KMS-11 (cell line): ENCODE measurements at regions not wholly inside any gene's neighbourhood (a gene's known extent, or its start where the extent isn't known, plus 50 kb on each side); places are given as distances from the start of the nearest gene placed in this dataset.

ENCODE experiments used
- H2AFZ ChIP-seq: fragments of 200-600 bp; sonication (generic); 2 replicates; pipeline ENCODE4 v1.6.1; 2016; ENCODE audit warnings: antibody characterized with exemption, mixed run types, low read depth
- H3K27ac ChIP-seq: fragments of 200-600 bp; sonication (generic); 2 replicates; pipeline ENCODE4 v1.6.1; 2016; ENCODE audit warnings: mild to moderate bottlenecking, mixed run types
- H3K27me3 ChIP-seq: fragments of 200-600 bp; sonication (generic); 2 replicates; pipeline ENCODE4 v1.6.1; 2017; ENCODE audit warnings: mild to moderate bottlenecking, low read depth, mixed run types, moderate library complexity; ENCODE audit not compliant: insufficient read depth
- H3K36me3 ChIP-seq: fragments of 200-600 bp; sonication (generic); 2 replicates; pipeline ENCODE4 v1.6.1; 2017; ENCODE audit warnings: mild to moderate bottlenecking, mixed run types; ENCODE audit not compliant: insufficient read depth
- H3K4me1 ChIP-seq: fragments of 200-600 bp; sonication (generic); 2 replicates; pipeline ENCODE4 v1.6.1; 2016; ENCODE audit warnings: mild to moderate bottlenecking, low read depth, mixed run types; ENCODE audit not compliant: poor library complexity, severe bottlenecking
- H3K4me2 ChIP-seq: fragments of 200-600 bp; sonication (generic); 2 replicates; pipeline ENCODE4 v1.7.0; 2016; ENCODE audit warnings: mild to moderate bottlenecking, mixed run types
- H3K4me3 ChIP-seq: fragments of 200-600 bp; sonication (generic); IDR thresholded peaks from 2 replicates; pipeline ENCODE4 v1.6.1; 2017; ENCODE audit warnings: low read depth, low read length, mixed read lengths; ENCODE audit not compliant: insufficient read depth
- H3K79me2 ChIP-seq: fragments of 200-600 bp; sonication (generic); 2 replicates; pipeline ENCODE4 v1.6.1; 2016; ENCODE audit warnings: low read depth, mixed run types; ENCODE audit not compliant: insufficient read depth
- H3K9ac ChIP-seq: fragments of 200-600 bp; sonication (generic); 2 replicates; pipeline ENCODE4 v1.6.1; 2016; ENCODE audit warnings: mild to moderate bottlenecking, mixed run types
- H4K20me1 ChIP-seq: fragments of 200-600 bp; sonication (generic); 2 replicates; pipeline ENCODE4 v1.6.1; 2016; ENCODE audit warnings: mild to moderate bottlenecking, mixed run types; ENCODE audit not compliant: insufficient read depth
- CTCF ChIP-seq: fragments of 200-600 bp; sonication (generic); conservative IDR thresholded peaks from 2 replicates; pipeline ENCODE4 v1.6.1; 2017; ENCODE audit warnings: low read depth, mild to moderate bottlenecking, antibody characterized with exemption, low read length, moderate library complexity, mixed read lengths

GRCh38 chr12:102249079-102249841 lies 51.6 kb upstream of the PMCH start:
- no peaks in the 10 kb centered on the region for H3K4me1 ChIP-seq
- H3K79me2 ChIP-seq: no peaks in the 10 kb centered on the region
- no peaks in the 10 kb centered on the region for H3K27me3 ChIP-seq
- H3K36me3 ChIP-seq: no peaks in the 10 kb centered on the region
- H3K4me2 ChIP-seq: no peak overlapping the region
- no peak overlapping the region for H2AFZ ChIP-seq
- H3K4me3 ChIP-seq: no peak overlapping the region
- no peak overlapping the region for H3K27ac ChIP-seq
- TF ChIP-seq CTCF: no peak
- no peak overlapping the region for H3K9ac ChIP-seq
- H4K20me1 ChIP-seq: no peaks in the 10 kb centered on the region
